Lung (tissue), 11 donors: ENCODE measurements at regions not wholly inside any gene's neighbourhood (a gene's known extent, or its start where the extent isn't known, plus 50 kb on each side); places are given as distances from the start of the nearest gene placed in this dataset.

Source experiments
- ATAC-seq: fragments of 200-7000 bp; cut with Tn5 transposase; one replicate; pipeline ENCODE4 v1.9.1; 2020; ENCODE audit warnings: moderate number of reproducible peaks; ENCODE audit not compliant: insufficient read depth, low FRiP score
- DNase-seq, 3 donors: peaks; one replicate each; pipeline ENCODE4 v3.0.0-alpha.2; 2013 to 2017
- H3K27ac ChIP-seq, 2 donors: one replicate each; pipeline ENCODE4 v1.5.1; 2013; ENCODE audit warnings: mild to moderate bottlenecking in 2 of 2, moderate library complexity in 2 of 2, control low read depth in 1 of 2, inconsistent platforms in 1 of 2, low read depth in 1 of 2, low read length in 1 of 2
- H3K27me3 ChIP-seq, 3 donors: one replicate each; pipeline ENCODE4 v1.5.1; 2013; ENCODE audit warnings: low read length in 2 of 3; ENCODE audit not compliant: control insufficient read depth in 3 of 3, insufficient read depth in 3 of 3
- H3K36me3 ChIP-seq, 4 donors: one replicate each; pipeline ENCODE4 v1.5.1; 2013; ENCODE audit warnings: low read length in 4 of 4, mild to moderate bottlenecking in 1 of 4, moderate library complexity in 1 of 4; ENCODE audit not compliant: control insufficient read depth in 4 of 4, insufficient read depth in 4 of 4
- H3K4me1 ChIP-seq, 5 donors: one replicate each; pipeline ENCODE4 v1.5.1; 2013; ENCODE audit warnings: low read length in 5 of 5, mild to moderate bottlenecking in 2 of 5, moderate library complexity in 1 of 5; ENCODE audit not compliant: control insufficient read depth in 5 of 5, insufficient read depth in 5 of 5
- H3K4me3 ChIP-seq: one replicate; pipeline ENCODE4 v1.5.1; 2013; ENCODE audit warnings: mild to moderate bottlenecking, control low read depth, moderate library complexity
- H3K9ac ChIP-seq, 2 donors: one replicate each; pipeline ENCODE4 v1.5.1; 2013; ENCODE audit warnings: low read length in 2 of 2, control low read depth in 1 of 2; ENCODE audit not compliant: insufficient read depth in 1 of 2
- H3K9me3 ChIP-seq, 4 donors: one replicate each; pipeline ENCODE4 v1.5.1; 2013; ENCODE audit warnings: low read length in 3 of 4, mild to moderate bottlenecking in 1 of 4, moderate library complexity in 1 of 4; ENCODE audit not compliant: control insufficient read depth in 4 of 4, insufficient read depth in 3 of 4
- WGBS, 2 donors: extraction: QIAGEN DNeasy Blood & Tissue Kit; methylation state at CpG; one replicate each; pipeline ENCODE4 v1.1.7; 2013; 5-methylcytosine and 5-hydroxymethylcytosine counted together
- TF ChIP-seq, protein P1 (sequence below): IDR thresholded peaks from 2 replicates; pipeline ENCODE4 v1.5.1; 2012; ENCODE audit warnings: mild to moderate bottlenecking; ENCODE audit errors: control extremely low read depth, extremely low read depth
- donor health status: control.
- donor health status: control.
- donor health status: Bipolar disorder and iron deficiency.
- donor health status: healthy.
- donor health status: DM: yes; HTN: yes; CAD: no.

DNA sequence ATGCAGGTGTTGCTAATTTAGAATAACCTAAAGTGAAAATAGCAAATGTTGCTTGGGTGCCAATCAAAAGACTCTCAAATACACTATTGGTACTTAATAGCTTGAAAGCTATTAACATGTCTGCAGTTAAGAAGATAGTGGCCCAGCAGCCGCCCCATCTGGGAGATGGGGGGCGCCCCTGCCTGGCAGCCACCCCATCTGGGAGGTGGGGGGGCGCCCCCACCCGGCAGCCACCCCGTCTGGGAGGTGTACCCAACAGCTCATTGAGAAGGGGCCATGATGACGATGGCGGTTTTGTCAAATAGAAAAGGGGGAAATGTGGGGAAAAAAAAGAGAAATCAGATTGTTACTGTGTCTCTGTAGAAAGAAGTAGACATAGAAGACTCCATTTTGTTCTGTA, 923.1 kb upstream of the MDGA2 start:
- no peak for DNase-seq

DNA sequence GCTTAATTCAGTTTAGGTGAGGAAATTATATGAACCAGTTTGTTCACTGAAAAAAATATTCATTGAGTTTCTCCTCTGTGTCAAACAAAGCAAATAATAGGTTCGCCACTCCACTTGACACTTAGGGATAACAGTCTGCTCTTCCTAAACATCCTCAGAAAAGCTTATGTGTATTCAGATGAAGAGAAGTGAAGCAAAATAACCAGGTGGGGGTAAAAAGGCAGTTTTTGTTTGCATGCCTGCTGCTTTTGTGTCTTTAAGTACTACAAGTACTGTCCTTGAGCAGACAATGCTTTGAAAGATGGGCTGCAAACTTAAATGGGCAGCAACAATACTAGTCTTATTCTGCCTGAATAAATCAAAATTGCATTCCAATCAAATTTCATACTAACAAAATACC, 910.7 kb upstream of the MDGA2 start:
- WGBS, 2 donors: 78 to 89% methylated on average over 1 of the region's 1 CpG
- H3K4me3 ChIP-seq: no peak overlapping the region
- no peaks in the 10 kb centered on the region for H3K27me3 ChIP-seq
- TF ChIP-seq, protein P1, sequence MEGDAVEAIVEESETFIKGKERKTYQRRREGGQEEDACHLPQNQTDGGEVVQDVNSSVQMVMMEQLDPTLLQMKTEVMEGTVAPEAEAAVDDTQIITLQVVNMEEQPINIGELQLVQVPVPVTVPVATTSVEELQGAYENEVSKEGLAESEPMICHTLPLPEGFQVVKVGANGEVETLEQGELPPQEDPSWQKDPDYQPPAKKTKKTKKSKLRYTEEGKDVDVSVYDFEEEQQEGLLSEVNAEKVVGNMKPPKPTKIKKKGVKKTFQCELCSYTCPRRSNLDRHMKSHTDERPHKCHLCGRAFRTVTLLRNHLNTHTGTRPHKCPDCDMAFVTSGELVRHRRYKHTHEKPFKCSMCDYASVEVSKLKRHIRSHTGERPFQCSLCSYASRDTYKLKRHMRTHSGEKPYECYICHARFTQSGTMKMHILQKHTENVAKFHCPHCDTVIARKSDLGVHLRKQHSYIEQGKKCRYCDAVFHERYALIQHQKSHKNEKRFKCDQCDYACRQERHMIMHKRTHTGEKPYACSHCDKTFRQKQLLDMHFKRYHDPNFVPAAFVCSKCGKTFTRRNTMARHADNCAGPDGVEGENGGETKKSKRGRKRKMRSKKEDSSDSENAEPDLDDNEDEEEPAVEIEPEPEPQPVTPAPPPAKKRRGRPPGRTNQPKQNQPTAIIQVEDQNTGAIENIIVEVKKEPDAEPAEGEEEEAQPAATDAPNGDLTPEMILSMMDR: no peak
- DNase-seq: no peak
- no peaks in the 10 kb centered on the region for H3K9me3 ChIP-seq
- ATAC-seq: no peak
- no peaks in the 10 kb centered on the region for H3K36me3 ChIP-seq
- no peak overlapping the region for H3K27ac ChIP-seq
- H3K9ac ChIP-seq: no peak overlapping the region
- no peaks in the 10 kb centered on the region for H3K4me1 ChIP-seq

More for the DNA sequence above, 923.1 kb upstream of the MDGA2 start:
- H3K27me3 ChIP-seq: no peaks in the 10 kb centered on the region
- no peak overlapping the region for H3K4me3 ChIP-seq
- H3K9me3 ChIP-seq: no peaks in the 10 kb centered on the region
- H3K27ac ChIP-seq: no peak overlapping the region
- no peaks in the 10 kb centered on the region for H3K36me3 ChIP-seq
- ATAC-seq: no peak
- TF ChIP-seq, protein P1: no peak
- H3K4me1 ChIP-seq: no peaks in the 10 kb centered on the region
- 85 to 86% methylated on average over 7 of the region's 7 CpGs for WGBS, 2 donors
- no peak overlapping the region for H3K9ac ChIP-seq

DNA sequence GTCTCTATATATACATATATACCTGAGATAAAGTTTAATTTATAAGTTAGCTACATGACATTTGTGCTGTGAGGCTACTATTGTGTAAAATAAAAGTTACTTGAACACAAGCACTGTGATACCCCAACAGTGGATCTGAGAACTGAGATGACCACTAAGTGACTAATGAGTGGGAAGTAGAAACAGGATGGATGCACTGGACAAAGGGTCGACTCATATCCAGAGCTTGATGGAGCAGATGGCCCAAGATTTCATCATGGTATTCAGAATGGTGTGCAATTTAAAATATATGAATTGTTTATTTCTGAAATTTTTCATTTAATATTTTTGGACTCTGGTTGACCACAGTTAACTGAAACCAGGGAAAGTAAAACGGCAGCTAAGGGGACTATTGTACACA, 908.6 kb upstream of the MDGA2 start:
- Histone ChIP-seq H3K9me3 (no peaks in the 10 kb centered on the region), H3K27ac (no peak overlapping the region), H3K27me3 (no peaks in the 10 kb centered on the region), H3K9ac (no peak overlapping the region), H3K4me1 (no peaks in the 10 kb centered on the region), H3K4me3 (no peak overlapping the region), H3K36me3 (no peaks in the 10 kb centered on the region)
- no peak for ATAC-seq
- no peak for DNase-seq
- WGBS, 2 donors: 36 to 42% methylated on average over 2 of the region's 2 CpGs
- TF ChIP-seq, protein P1: no peak

DNA sequence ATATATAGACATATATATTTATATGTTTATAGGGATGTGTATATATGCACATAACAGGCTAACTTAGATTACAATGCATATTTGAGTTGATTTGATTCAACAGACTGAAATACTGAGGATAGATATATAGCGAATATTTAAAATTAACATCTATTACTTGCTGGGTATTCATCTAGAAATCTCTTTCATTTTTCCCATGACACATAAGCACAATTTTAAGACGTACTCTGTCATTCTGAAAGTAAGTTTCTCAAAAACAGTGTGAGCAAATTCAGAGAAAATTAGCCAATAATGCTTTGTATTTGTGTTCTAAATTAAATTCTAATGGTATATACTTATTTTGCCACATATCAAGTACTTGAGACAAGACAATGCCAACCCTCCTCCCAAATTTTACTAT, 907.5 kb upstream of the MDGA2 start:
- no peaks in the 10 kb centered on the region for H3K4me1 ChIP-seq
- H3K27me3 ChIP-seq: no peaks in the 10 kb centered on the region
- TF ChIP-seq, protein P1: no peak
- 87 to 88% methylated on average over 2 of the region's 2 CpGs for WGBS, 2 donors
- no peaks in the 10 kb centered on the region for H3K36me3 ChIP-seq
- no peak overlapping the region for H3K9ac ChIP-seq
- no peak overlapping the region for H3K27ac ChIP-seq
- no peak overlapping the region for H3K4me3 ChIP-seq
- ATAC-seq: no peak
- H3K9me3 ChIP-seq: no peaks in the 10 kb centered on the region
- no peak for DNase-seq
